Thyroid gland (tissue), 4 donors: ENCODE measurements at regions not wholly inside any gene's neighbourhood (a gene's known extent, or its start where the extent isn't known, plus 50 kb on each side); places are given as distances from the start of the nearest gene placed in this dataset.

Experiments used
- DNase-seq, 2 donors: peaks; one replicate each; pipeline ENCODE4 v3.0.0-alpha.2; 2019
- H3K27ac ChIP-seq, 3 donors: fragments of 200-600 bp; sonication (generic); 1 replicate in 2 of 3; 2 replicates in 1 of 3; pipeline ENCODE4 v1.5.1; 2016 to 2019; ENCODE audit warnings: mild to moderate bottlenecking in 1 of 3, moderate library complexity in 1 of 3
- H3K27me3 ChIP-seq: fragments of 200-600 bp; sonication (generic); one replicate; pipeline ENCODE4 v1.5.1; 2019
- H3K36me3 ChIP-seq, 2 donors: fragments of 200-600 bp; sonication (generic); one replicate each; pipeline ENCODE4 v1.5.1; 2016 to 2019
- H3K4me1 ChIP-seq, 2 donors: fragments of 200-600 bp; sonication (generic); one replicate each; pipeline ENCODE4 v1.5.1; 2017 to 2019
- H3K4me3 ChIP-seq, 3 donors: fragments of 200-600 bp; sonication (generic); replicated peaks in 1 of 3; 1 replicate in 2 of 3; 2 replicates in 1 of 3; pipeline ENCODE4 v1.5.1; 2016; ENCODE audit warnings: mild to moderate bottlenecking in 1 of 3
- H3K9me3 ChIP-seq: fragments of 200-600 bp; sonication (generic); one replicate; pipeline ENCODE4 v1.5.1; 2017
- CTCF ChIP-seq, 6 experiments: fragments of 200-600 bp in 3 of 6; fragments of 450-650 bp in 3 of 6; sonication (generic) in 3 of 6; IDR thresholded peaks; one replicate each; pipeline ENCODE4 v1.5.1; 2016 to 2019; ENCODE audit warnings: antibody characterized with exemption in 6 of 6, mild to moderate bottlenecking in 2 of 6, inconsistent platforms in 1 of 6, moderate library complexity in 1 of 6
- POLR2A ChIP-seq, 2 donors: fragments of 450-650 bp; IDR thresholded peaks; one replicate each; pipeline ENCODE4 v1.6.1; 2017; ENCODE audit warnings: antibody characterized with exemption in 2 of 2, mild to moderate bottlenecking in 2 of 2, moderate library complexity in 1 of 2
- WGBS, 2 donors: methylation state at CpG; one replicate each; pipeline ENCODE4 v1.1.5; 2017; 5-methylcytosine and 5-hydroxymethylcytosine counted together
- intact Hi-C: fragments of 100-400 bp; cut with DNase I; formaldehyde crosslinking; loops from one replicate; pipeline ENCODE4 v1.15.1; 2023

- no peak for DNase-seq
- intact Hi-C loops = no loop called here
- TF ChIP-seq CTCF (IDR thresholded peaks at IDR 0.05) (no peak), POLR2A (IDR thresholded peaks at IDR 0.05) (no peak)
- H3K36me3 ChIP-seq = no peaks in the 10 kb centered on the region
- WGBS, 2 donors = 51 to 62% methylated on average over 8 of the region's 8 CpGs
- no peaks in the 10 kb centered on the region for H3K27me3 ChIP-seq
- H3K27ac ChIP-seq = no peak overlapping the region
- H3K4me3 ChIP-seq = no peak overlapping the region
- no peaks in the 10 kb centered on the region for H3K4me1 ChIP-seq
- H3K9me3 ChIP-seq = no peaks in the 10 kb centered on the region
Observed at GRCh38 chr15:26355472-26356074, 417.3 kb downstream of the GABRB3 start.

- Histone ChIP-seq H3K36me3 (no peaks in the 10 kb centered on the region), H3K27me3 (no peaks in the 10 kb centered on the region), H3K27ac (no peak overlapping the region), H3K9me3 (no peaks in the 10 kb centered on the region), H3K4me3 (no peak overlapping the region), H3K4me1 (no peaks in the 10 kb centered on the region)
- intact Hi-C loops = no loop called here
- no peak for DNase-seq
- no peak for TF ChIP-seq POLR2A (IDR thresholded peaks at IDR 0.05)
- no peak for TF ChIP-seq CTCF (IDR thresholded peaks at IDR 0.05)
- WGBS, 2 donors = 81 to 88% methylated on average over 4 of the region's 4 CpGs
Observed at GRCh38 chr15:26352909-26353308, 420.0 kb downstream of the GABRB3 start.

GRCh38 chr15:26352406-26352805 is 420.5 kb downstream of the GABRB3 start:
- intact Hi-C loops = no loop called here
- DNase-seq = no peak
- no peak overlapping the region for H3K4me3 ChIP-seq
- H3K27me3 ChIP-seq = no peaks in the 10 kb centered on the region
- no peaks in the 10 kb centered on the region for H3K4me1 ChIP-seq
- H3K36me3 ChIP-seq = no peaks in the 10 kb centered on the region
- TF ChIP-seq CTCF (IDR thresholded peaks at IDR 0.05) = no peak
- TF ChIP-seq POLR2A (IDR thresholded peaks at IDR 0.05) = no peak
- H3K27ac ChIP-seq = no peak overlapping the region
- WGBS, 2 donors = 81 to 83% methylated on average over 4 of the region's 4 CpGs
- H3K9me3 ChIP-seq = no peaks in the 10 kb centered on the region

GRCh38 chr15:26325495-26325894 is 447.4 kb downstream of the GABRB3 start:
- DNase-seq = no peak
- H3K9me3 ChIP-seq = no peaks in the 10 kb centered on the region
- intact Hi-C loops = no loop called here
- no peak overlapping the region for H3K4me3 ChIP-seq
- no peak overlapping the region for H3K27ac ChIP-seq
- no peaks in the 10 kb centered on the region for H3K27me3 ChIP-seq
- no peaks in the 10 kb centered on the region for H3K36me3 ChIP-seq
- no peaks in the 10 kb centered on the region for H3K4me1 ChIP-seq
- TF ChIP-seq POLR2A (IDR thresholded peaks at IDR 0.05) = no peak
- no peak for TF ChIP-seq CTCF (IDR thresholded peaks at IDR 0.05)

- intact Hi-C loops = no loop called here
- TF ChIP-seq CTCF (IDR thresholded peaks at IDR 0.05) = no peak
- no peak for TF ChIP-seq POLR2A (IDR thresholded peaks at IDR 0.05)
- no peaks in the 10 kb centered on the region for H3K36me3 ChIP-seq
- no peaks in the 10 kb centered on the region for H3K9me3 ChIP-seq
- WGBS, 2 donors = 65 to 77% methylated on average over 4 of the region's 4 CpGs
- H3K4me3 ChIP-seq = no peak overlapping the region
- no peak for DNase-seq
- H3K27me3 ChIP-seq = no peaks in the 10 kb centered on the region
- no peak overlapping the region for H3K27ac ChIP-seq
- H3K4me1 ChIP-seq = no peaks in the 10 kb centered on the region
Observed at GRCh38 chr15:26323566-26323965, 449.3 kb downstream of the GABRB3 start.
